ENCODE measurements at regions not wholly inside any gene's neighbourhood (a gene's known extent, or its start where the extent isn't known, plus 50 kb on each side); places are given as distances from the start of the nearest gene placed in this dataset.

- no peak overlapping the region for H3K27ac ChIP-seq
- H3K4me3 ChIP-seq, result no peak overlapping the region
- no peaks in the 10 kb centered on the region for H3K27me3 ChIP-seq
- no peaks in the 10 kb centered on the region for H3K9me3 ChIP-seq
- H3K36me3 ChIP-seq, result no peaks in the 10 kb centered on the region
- TF ChIP-seq CTCF (IDR thresholded peaks at IDR 0.05), result no peak
- DNase-seq (no peak), ATAC-seq (no peak)
- H3K4me1 ChIP-seq, result no peaks in the 10 kb centered on the region
- intact Hi-C loops (cut with DNase I), result no loop called here
Observed at GRCh38 chr2:228793116-228793515, 478.0 kb downstream of the PID1 start.

- no peaks in the 10 kb centered on the region for H3K36me3 ChIP-seq
- no peaks in the 10 kb centered on the region for H3K27me3 ChIP-seq
- H3K4me1 ChIP-seq, result no peaks in the 10 kb centered on the region
- no peaks in the 10 kb centered on the region for H3K9me3 ChIP-seq
- no peak overlapping the region for H3K27ac ChIP-seq
- ATAC-seq (peak; percentile 76), DNase-seq (no peak)
- intact Hi-C loops (cut with DNase I), result no loop called here
- TF ChIP-seq CTCF (IDR thresholded peaks at IDR 0.05), result no peak
- H3K4me3 ChIP-seq, result no peak overlapping the region
Observed at GRCh38 chr2:228786901-228787300, 484.2 kb downstream of the PID1 start.

- Histone ChIP-seq H3K27me3 (no peaks in the 10 kb centered on the region), H3K4me1 (no peaks in the 10 kb centered on the region), H3K9me3 (no peaks in the 10 kb centered on the region), H3K36me3 (no peaks in the 10 kb centered on the region), H3K27ac (no peak overlapping the region), H3K4me3 (no peak overlapping the region)
- TF ChIP-seq CTCF (IDR thresholded peaks at IDR 0.05), result no peak
- DNase-seq (no peak), ATAC-seq (no peak)
- intact Hi-C loops (cut with DNase I), result no loop called here
Observed at GRCh38 chr2:228782281-228782680, 488.8 kb downstream of the PID1 start.

- Histone ChIP-seq H3K36me3 (no peaks in the 10 kb centered on the region), H3K9me3 (no peaks in the 10 kb centered on the region), H3K4me1 (no peaks in the 10 kb centered on the region), H3K4me3 (no peak overlapping the region), H3K27me3 (no peaks in the 10 kb centered on the region), H3K27ac (no peak overlapping the region)
- ATAC-seq (no peak), DNase-seq (no peak)
- no peak for TF ChIP-seq CTCF (IDR thresholded peaks at IDR 0.05)
- intact Hi-C loops (cut with DNase I), result no loop called here
Observed at GRCh38 chr2:228777855-228778355, 493.2 kb downstream of the PID1 start.

GRCh38 chr2:228774548-228774947, 496.5 kb downstream of the PID1 start:
- intact Hi-C loops (cut with DNase I), result no loop called here
- Histone ChIP-seq H3K4me1 (peaks cover 2% of the 10 kb centered on the region), H3K9me3 (no peaks in the 10 kb centered on the region), H3K4me3 (no peak overlapping the region), H3K27me3 (no peaks in the 10 kb centered on the region), H3K27ac (no peak overlapping the region), H3K36me3 (no peaks in the 10 kb centered on the region)
- TF ChIP-seq CTCF (IDR thresholded peaks at IDR 0.05), result no peak
- DNase-seq, result no peak
- ATAC-seq, result no peak

GRCh38 chr2:228771774-228772173, 499.3 kb downstream of the PID1 start:
- intact Hi-C loops (cut with DNase I), result no loop called here
- peaks cover 10% of the 10 kb centered on the region for H3K4me1 ChIP-seq
- no peak for DNase-seq
- H3K4me3 ChIP-seq, result no peak overlapping the region
- TF ChIP-seq CTCF (IDR thresholded peaks at IDR 0.05), result no peak
- no peak for ATAC-seq
- no peaks in the 10 kb centered on the region for H3K36me3 ChIP-seq
- no peaks in the 10 kb centered on the region for H3K9me3 ChIP-seq
- peak overlapping the region; percentile 76 for H3K27ac ChIP-seq
- no peaks in the 10 kb centered on the region for H3K27me3 ChIP-seq

Data from upper lobe of right lung (tissue), 1 donor.